ENCODE measurements at regions not wholly inside any gene's neighbourhood (a gene's known extent, or its start where the extent isn't known, plus 50 kb on each side); places are given as distances from the start of the nearest gene placed in this dataset.

- Histone ChIP-seq H3K27ac (ENCODE audit: low read depth, low read length, poor library complexity, severe bottlenecking) (peak overlapping the region; percentile 62), H3K36me3 (ENCODE audit: insufficient read depth, low read length, poor library complexity, severe bottlenecking) (peaks cover 78% of the 10 kb centered on the region), H3K9me3 (ENCODE audit: low read depth, low read length, poor library complexity, severe bottlenecking) (no peaks in the 10 kb centered on the region), H3K4me1 (ENCODE audit: insufficient read depth, low read length, poor library complexity, severe bottlenecking) (peaks cover 89% of the 10 kb centered on the region), H3K4me3 (ENCODE audit: low read depth, low read length, poor library complexity, severe bottlenecking) (no peak overlapping the region), H3K27me3 (replicated peaks; ENCODE audit: insufficient read depth, low read depth, low read length, poor library complexity) (no peaks in the 10 kb centered on the region)
- TF ChIP-seq CTCF (conservative IDR thresholded peaks at IDR 0.05; ENCODE audit: low read depth, low read length): no peak
- TF ChIP-seq EZH2 (IDR thresholded peaks at IDR 0.05; ENCODE audit: borderline replicate concordance, low read depth, low read length, poor library complexity, severe bottlenecking): no peak
- ChIA-PET POLR2A (ENCODE audit: low non-redundant PET) (interaction anchor here (0.7 kb wide), 1 partner anchor 186 kb away, joined by 5 read pairs; no protein-coding TSS in a partner anchor), CTCF (no interaction called here)
- intact Hi-C loops (cut with micrococcal nuclease; ENCODE audit: unreplicated experiment): no loop called here
- DNase-seq (ENCODE audit: low spot score): no peak
- no TSS peak for BruUV-seq (replicated peaks)
Measured at GRCh38 chr7:130878785-130879184, 144.8 kb upstream of the KLF14 start.

GRCh38 chr7:130879191-130879590 lies 145.2 kb upstream of the KLF14 start:
- no peaks in the 10 kb centered on the region for H3K9me3 ChIP-seq (ENCODE audit: low read depth, low read length, poor library complexity, severe bottlenecking)
- DNase-seq (ENCODE audit: low spot score): peak; percentile 93
- CTCF ChIA-PET: no interaction called here
- H3K36me3 ChIP-seq (ENCODE audit: insufficient read depth, low read length, poor library complexity, severe bottlenecking): peaks cover 82% of the 10 kb centered on the region
- TF ChIP-seq CTCF (conservative IDR thresholded peaks at IDR 0.05; ENCODE audit: low read depth, low read length) (no peak), EZH2 (IDR thresholded peaks at IDR 0.05; ENCODE audit: borderline replicate concordance, low read depth, low read length, poor library complexity, severe bottlenecking) (no peak)
- H3K27me3 ChIP-seq (replicated peaks; ENCODE audit: insufficient read depth, low read depth, low read length, poor library complexity): no peaks in the 10 kb centered on the region
- H3K27ac ChIP-seq (ENCODE audit: low read depth, low read length, poor library complexity, severe bottlenecking): peak overlapping the region; percentile 62
- intact Hi-C loops (cut with micrococcal nuclease; ENCODE audit: unreplicated experiment): no loop called here
- H3K4me3 ChIP-seq (ENCODE audit: low read depth, low read length, poor library complexity, severe bottlenecking): no peak overlapping the region
- H3K4me1 ChIP-seq (ENCODE audit: insufficient read depth, low read length, poor library complexity, severe bottlenecking): peaks cover 89% of the 10 kb centered on the region
- POLR2A ChIA-PET (ENCODE audit: low non-redundant PET): interaction anchor here (0.7 kb wide), 1 partner anchor 186 kb away, joined by 5 read pairs; no protein-coding TSS in a partner anchor
- no TSS peak for BruUV-seq (replicated peaks)

GRCh38 chr7:130880668-130881067 lies 146.7 kb upstream of the KLF14 start:
- DNase-seq (ENCODE audit: low spot score): no peak
- peak overlapping the region; percentile 72 for H3K27ac ChIP-seq (ENCODE audit: low read depth, low read length, poor library complexity, severe bottlenecking)
- intact Hi-C loops (cut with micrococcal nuclease; ENCODE audit: unreplicated experiment): no loop called here
- no peaks in the 10 kb centered on the region for H3K27me3 ChIP-seq (replicated peaks; ENCODE audit: insufficient read depth, low read depth, low read length, poor library complexity)
- peaks cover 85% of the 10 kb centered on the region for H3K36me3 ChIP-seq (ENCODE audit: insufficient read depth, low read length, poor library complexity, severe bottlenecking)
- peaks cover 97% of the 10 kb centered on the region for H3K4me1 ChIP-seq (ENCODE audit: insufficient read depth, low read length, poor library complexity, severe bottlenecking)
- no peaks in the 10 kb centered on the region for H3K9me3 ChIP-seq (ENCODE audit: low read depth, low read length, poor library complexity, severe bottlenecking)
- BruUV-seq (replicated peaks): no TSS peak
- H3K4me3 ChIP-seq (ENCODE audit: low read depth, low read length, poor library complexity, severe bottlenecking): no peak overlapping the region
- CTCF ChIA-PET: interaction anchor here (0.7 kb wide), 1 partner anchor 74 kb away, joined by 8 read pairs; no protein-coding TSS in a partner anchor
- POLR2A ChIA-PET (ENCODE audit: low non-redundant PET): no interaction called here
- TF ChIP-seq EZH2 (IDR thresholded peaks at IDR 0.05; ENCODE audit: borderline replicate concordance, low read depth, low read length, poor library complexity, severe bottlenecking): no peak
- no peak for TF ChIP-seq CTCF (conservative IDR thresholded peaks at IDR 0.05; ENCODE audit: low read depth, low read length)

Measured in A673 (cell line).